ENCODE measurements at regions not wholly inside any gene's neighbourhood (a gene's known extent, or its start where the extent isn't known, plus 50 kb on each side); places are given as distances from the start of the nearest gene placed in this dataset.

DNA sequence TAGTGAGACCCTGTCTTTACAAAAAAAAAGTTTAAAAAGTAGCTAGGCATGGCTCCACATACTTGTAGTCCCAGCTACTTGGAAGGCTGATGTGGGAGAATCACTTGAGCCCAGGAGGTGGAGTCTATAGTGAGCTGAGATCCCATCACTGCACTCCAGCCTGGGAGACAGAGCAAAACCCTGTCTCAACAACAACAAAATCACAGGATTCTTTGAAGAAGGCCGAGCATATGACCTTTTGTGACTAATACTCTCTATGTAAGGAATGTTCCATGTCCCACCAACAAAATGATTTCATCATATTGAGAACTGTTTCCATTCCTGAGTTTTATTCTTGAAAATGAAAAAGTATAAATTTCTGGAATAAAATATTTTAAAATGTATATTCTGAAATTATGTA is 58.9 kb upstream of the EFCAB3 start:
- TF ChIP-seq, protein P1, sequence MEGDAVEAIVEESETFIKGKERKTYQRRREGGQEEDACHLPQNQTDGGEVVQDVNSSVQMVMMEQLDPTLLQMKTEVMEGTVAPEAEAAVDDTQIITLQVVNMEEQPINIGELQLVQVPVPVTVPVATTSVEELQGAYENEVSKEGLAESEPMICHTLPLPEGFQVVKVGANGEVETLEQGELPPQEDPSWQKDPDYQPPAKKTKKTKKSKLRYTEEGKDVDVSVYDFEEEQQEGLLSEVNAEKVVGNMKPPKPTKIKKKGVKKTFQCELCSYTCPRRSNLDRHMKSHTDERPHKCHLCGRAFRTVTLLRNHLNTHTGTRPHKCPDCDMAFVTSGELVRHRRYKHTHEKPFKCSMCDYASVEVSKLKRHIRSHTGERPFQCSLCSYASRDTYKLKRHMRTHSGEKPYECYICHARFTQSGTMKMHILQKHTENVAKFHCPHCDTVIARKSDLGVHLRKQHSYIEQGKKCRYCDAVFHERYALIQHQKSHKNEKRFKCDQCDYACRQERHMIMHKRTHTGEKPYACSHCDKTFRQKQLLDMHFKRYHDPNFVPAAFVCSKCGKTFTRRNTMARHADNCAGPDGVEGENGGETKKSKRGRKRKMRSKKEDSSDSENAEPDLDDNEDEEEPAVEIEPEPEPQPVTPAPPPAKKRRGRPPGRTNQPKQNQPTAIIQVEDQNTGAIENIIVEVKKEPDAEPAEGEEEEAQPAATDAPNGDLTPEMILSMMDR (IDR thresholded peaks at IDR 0.05), result no peak
- TF ChIP-seq E2F1 (CRISPR knock-in tag; IDR thresholded peaks at IDR 0.05), result no peak
- no peak for TF ChIP-seq ZNF138 (CRISPR knock-in tag; conservative IDR thresholded peaks at IDR 0.05)
- no peak for TF ChIP-seq USF2 (CRISPR knock-in tag; IDR thresholded peaks at IDR 0.05)
- TF ChIP-seq ZSCAN18 (CRISPR knock-in tag; IDR thresholded peaks at IDR 0.05), result no peak
- no peak for TF ChIP-seq CREB1 (CRISPR knock-in tag; IDR thresholded peaks at IDR 0.05)
- TF ChIP-seq ZNF232 (CRISPR knock-in tag; IDR thresholded peaks at IDR 0.05), result no peak
- TF ChIP-seq ZNF263 (CRISPR knock-in tag; IDR thresholded peaks at IDR 0.05; ENCODE audit: low read depth), result no peak

Data from WTC11 (cell line).